ENCODE measurements at regions not wholly inside any gene's neighbourhood (a gene's known extent, or its start where the extent isn't known, plus 50 kb on each side); places are given as distances from the start of the nearest gene placed in this dataset.

DNA sequence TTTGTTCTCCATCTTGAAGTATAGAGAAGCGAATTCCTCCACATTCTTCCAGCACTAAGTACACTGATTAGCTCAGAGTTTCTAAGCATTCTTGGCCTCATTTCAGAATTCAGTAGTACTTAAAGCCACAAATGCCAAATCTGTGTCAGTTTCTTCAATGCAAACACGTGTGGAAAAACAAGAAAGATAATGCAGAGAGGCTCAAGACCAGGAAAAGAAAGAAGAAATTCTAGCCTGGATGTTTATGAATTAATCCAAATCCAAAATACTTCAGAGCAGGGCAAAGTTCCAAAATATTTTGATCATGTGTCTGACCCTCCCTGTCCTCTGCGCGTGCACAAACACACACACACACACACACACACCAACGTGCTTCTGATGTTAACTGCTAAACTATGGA is 457.6 kb downstream of the SLCO4C1 start:
- TF ChIP-seq CEBPB (tag; IDR thresholded peaks at IDR 0.05) (no peak), ZBTB8A (IDR thresholded peaks at IDR 0.05; ENCODE audit: partially characterized antibody) (no peak)
- TF ChIP-seq, protein P1, sequence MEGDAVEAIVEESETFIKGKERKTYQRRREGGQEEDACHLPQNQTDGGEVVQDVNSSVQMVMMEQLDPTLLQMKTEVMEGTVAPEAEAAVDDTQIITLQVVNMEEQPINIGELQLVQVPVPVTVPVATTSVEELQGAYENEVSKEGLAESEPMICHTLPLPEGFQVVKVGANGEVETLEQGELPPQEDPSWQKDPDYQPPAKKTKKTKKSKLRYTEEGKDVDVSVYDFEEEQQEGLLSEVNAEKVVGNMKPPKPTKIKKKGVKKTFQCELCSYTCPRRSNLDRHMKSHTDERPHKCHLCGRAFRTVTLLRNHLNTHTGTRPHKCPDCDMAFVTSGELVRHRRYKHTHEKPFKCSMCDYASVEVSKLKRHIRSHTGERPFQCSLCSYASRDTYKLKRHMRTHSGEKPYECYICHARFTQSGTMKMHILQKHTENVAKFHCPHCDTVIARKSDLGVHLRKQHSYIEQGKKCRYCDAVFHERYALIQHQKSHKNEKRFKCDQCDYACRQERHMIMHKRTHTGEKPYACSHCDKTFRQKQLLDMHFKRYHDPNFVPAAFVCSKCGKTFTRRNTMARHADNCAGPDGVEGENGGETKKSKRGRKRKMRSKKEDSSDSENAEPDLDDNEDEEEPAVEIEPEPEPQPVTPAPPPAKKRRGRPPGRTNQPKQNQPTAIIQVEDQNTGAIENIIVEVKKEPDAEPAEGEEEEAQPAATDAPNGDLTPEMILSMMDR (IDR thresholded peaks at IDR 0.05 in 2 of 3, conservative IDR thresholded peaks at IDR 0.05 in 1 of 3; ENCODE audit: insufficient read depth in 2 of 3, low read depth in 1 of 3, low read length in 3 of 3): no peak

Data from K562 (cell line).